Hematopoietic multipotent progenitor cell treated with erythropoietin and hydrocortisone succinate and interleukin-3 and kit ligand, for 6 days (in vitro differentiated cells): ENCODE measurements at regions not wholly inside any gene's neighbourhood (a gene's known extent, or its start where the extent isn't known, plus 50 kb on each side); places are given as distances from the start of the nearest gene placed in this dataset.

Experiments
- DNase-seq: peaks from one replicate; pipeline ENCODE4 v3.0.0-alpha.2; 2015

GRCh38 chr11:119472856-119473222, 49.9 kb upstream of the THY1 start:
- no peak for DNase-seq
